ENCODE measurements at regions not wholly inside any gene's neighbourhood (a gene's known extent, or its start where the extent isn't known, plus 50 kb on each side); places are given as distances from the start of the nearest gene placed in this dataset.

DNA sequence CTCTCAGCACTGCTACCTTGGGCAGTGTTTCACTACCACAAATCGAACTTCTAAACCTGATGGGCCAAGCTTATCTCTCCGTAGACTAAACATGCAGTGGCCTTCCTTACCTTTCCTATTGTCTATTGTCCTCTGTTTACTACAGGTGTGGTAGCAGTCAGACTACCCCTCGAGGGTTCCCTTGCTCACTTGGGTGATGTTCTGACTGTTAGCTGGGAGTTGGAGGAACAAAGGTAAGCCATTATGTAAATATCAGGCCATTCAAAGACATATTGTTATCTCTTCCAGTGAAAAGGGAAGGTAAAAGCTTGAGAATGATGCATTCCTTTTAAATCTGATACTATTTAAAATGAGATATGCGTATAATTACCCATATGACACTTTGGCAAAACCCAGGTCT, 828.3 kb upstream of the EEF2KMT start:
- WGBS, 2 donors: 61 to 64% methylated on average over 4 of the region's 4 CpGs
- Histone ChIP-seq H3K9me3 (no peaks in the 10 kb centered on the region), H3K4me1 (no peaks in the 10 kb centered on the region), H3K4me3 (no peak overlapping the region), H3K36me3 (no peaks in the 10 kb centered on the region), H3K27me3 (no peaks in the 10 kb centered on the region), H3K27ac (no peak overlapping the region)
- ATAC-seq (ENCODE audit: low FRiP score in 2 of 2) (no peak), DNase-seq (no peak)
- TF ChIP-seq POLR2AphosphoS5 (IDR thresholded peaks at IDR 0.05) (no peak), EP300 (IDR thresholded peaks at IDR 0.05) (no peak)
- TF ChIP-seq, protein P1, sequence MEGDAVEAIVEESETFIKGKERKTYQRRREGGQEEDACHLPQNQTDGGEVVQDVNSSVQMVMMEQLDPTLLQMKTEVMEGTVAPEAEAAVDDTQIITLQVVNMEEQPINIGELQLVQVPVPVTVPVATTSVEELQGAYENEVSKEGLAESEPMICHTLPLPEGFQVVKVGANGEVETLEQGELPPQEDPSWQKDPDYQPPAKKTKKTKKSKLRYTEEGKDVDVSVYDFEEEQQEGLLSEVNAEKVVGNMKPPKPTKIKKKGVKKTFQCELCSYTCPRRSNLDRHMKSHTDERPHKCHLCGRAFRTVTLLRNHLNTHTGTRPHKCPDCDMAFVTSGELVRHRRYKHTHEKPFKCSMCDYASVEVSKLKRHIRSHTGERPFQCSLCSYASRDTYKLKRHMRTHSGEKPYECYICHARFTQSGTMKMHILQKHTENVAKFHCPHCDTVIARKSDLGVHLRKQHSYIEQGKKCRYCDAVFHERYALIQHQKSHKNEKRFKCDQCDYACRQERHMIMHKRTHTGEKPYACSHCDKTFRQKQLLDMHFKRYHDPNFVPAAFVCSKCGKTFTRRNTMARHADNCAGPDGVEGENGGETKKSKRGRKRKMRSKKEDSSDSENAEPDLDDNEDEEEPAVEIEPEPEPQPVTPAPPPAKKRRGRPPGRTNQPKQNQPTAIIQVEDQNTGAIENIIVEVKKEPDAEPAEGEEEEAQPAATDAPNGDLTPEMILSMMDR (IDR thresholded peaks at IDR 0.05): no peak

DNA sequence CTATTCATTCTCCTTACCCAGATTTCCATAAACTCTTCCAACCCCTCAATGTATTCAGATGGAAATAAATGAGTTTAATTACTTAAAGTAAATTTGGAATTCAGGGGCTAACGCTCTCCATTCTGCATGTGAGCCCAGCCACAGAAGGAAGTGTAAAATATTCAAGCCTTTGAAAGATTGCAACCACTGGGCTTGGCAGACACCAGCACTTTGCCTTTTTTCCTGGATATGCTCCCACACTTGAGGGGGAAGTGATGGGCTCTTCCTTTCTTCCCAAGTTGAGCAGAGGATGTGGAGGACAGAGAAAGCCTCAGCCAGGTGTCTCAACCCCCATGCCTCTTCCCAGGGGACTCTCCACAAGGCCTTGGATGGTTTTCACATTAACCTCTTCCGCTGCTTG, 825.1 kb upstream of the EEF2KMT start:
- WGBS, 2 donors: 69 to 88% methylated on average over 2 of the region's 2 CpGs

DNA sequence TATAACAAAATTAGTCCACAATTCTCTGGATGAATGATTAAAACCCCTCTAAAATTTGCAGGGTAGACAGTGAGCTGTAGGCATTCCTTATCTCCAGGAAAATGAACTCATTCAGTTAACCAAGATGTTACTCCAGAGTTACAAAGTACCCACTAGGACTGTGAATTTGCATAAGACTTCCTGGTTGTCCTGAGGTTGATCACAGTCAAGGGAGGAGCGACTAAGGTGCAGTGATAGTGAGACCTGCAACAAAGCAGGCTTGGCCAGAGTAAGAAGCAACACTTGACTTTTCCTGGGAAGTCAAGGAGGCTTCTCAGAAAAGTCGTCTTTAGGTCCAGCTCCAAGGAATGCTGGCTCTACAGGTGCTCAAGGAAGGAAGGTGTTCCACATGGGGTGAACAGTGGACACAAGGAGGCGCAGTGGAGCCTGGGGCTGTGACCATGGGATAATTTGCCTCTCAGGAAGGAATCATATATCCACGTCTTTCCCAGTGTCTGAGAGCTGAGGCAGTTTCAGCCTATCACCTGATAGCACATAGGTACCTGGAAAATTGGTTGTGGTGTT, 821.1 kb upstream of the EEF2KMT start:
- DNase-seq: no peak
- peaks cover 0 to 6% (median 0%) of the 10 kb centered on the region in 4 donors for H3K4me1 ChIP-seq
- peaks cover 0 to 4% (median 0%) of the 10 kb centered on the region in 4 donors for H3K9me3 ChIP-seq
- no peak overlapping the region for H3K4me3 ChIP-seq
- H3K27ac ChIP-seq: no peak overlapping the region
- H3K27me3 ChIP-seq: no peaks in the 10 kb centered on the region
- WGBS, 2 donors: 40 to 49% methylated on average over 4 of the region's 4 CpGs
- no peak for ATAC-seq (ENCODE audit: low FRiP score in 2 of 2)
- no peaks in the 10 kb centered on the region for H3K36me3 ChIP-seq
- TF ChIP-seq, protein P1 (IDR thresholded peaks at IDR 0.05): peak in 1 of 6 experiments; percentile 13
- TF ChIP-seq POLR2AphosphoS5 (IDR thresholded peaks at IDR 0.05) (no peak), EP300 (IDR thresholded peaks at IDR 0.05) (no peak), POLR2A (IDR thresholded peaks at IDR 0.05) (no peak)

More for the DNA sequence above, 825.1 kb upstream of the EEF2KMT start:
- TF ChIP-seq POLR2A (IDR thresholded peaks at IDR 0.05): no peak
- TF ChIP-seq, protein P1 (IDR thresholded peaks at IDR 0.05): no peak
- no peak for TF ChIP-seq POLR2AphosphoS5 (IDR thresholded peaks at IDR 0.05)
- no peak for TF ChIP-seq EP300 (IDR thresholded peaks at IDR 0.05)
- H3K36me3 ChIP-seq: no peaks in the 10 kb centered on the region
- H3K4me3 ChIP-seq: no peak overlapping the region
- no peaks in the 10 kb centered on the region for H3K4me1 ChIP-seq
- DNase-seq: no peak
- no peak overlapping the region for H3K27ac ChIP-seq
- no peaks in the 10 kb centered on the region for H3K27me3 ChIP-seq
- no peaks in the 10 kb centered on the region for H3K9me3 ChIP-seq
- ATAC-seq (ENCODE audit: low FRiP score in 2 of 2): no peak

DNA sequence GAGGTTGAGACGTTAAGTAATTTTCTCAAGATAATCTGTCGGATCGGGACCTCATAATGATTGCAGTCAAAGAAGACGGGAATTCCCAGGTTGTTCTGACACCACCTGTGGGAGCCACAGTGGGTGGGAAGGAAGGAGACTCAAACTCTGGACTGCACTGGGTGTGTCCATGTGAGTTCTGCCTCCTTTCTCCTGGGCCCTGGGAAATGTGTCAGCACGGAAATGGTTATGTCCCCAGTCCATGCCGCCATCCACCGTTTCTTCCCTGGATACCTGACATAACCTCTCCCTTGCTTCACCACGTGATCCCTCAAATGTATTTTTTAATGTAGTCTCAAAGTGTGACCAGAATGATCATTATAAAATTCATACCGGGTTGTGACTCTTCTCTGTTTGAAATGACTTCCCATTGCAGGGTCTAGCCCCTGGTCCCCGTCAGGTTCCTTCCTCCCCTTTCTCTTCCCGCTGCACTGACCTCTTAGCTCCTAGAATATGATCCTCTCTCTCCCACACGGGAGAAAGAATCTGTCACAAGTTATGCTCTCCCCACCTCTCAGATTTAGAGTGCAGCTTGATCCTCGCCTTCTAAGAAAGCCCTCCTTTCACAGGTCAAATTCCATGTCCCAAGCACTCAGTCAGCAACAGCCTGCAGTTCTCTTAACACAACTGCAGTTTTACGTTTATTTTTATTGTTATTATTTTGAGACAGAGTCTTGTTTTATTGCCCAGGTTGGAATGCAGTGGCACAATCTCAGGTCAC, 820.0 kb upstream of the EEF2KMT start:
- H3K4me3 ChIP-seq: no peak overlapping the region
- H3K27me3 ChIP-seq: no peaks in the 10 kb centered on the region
- ATAC-seq (ENCODE audit: low FRiP score in 2 of 2): no peak
- no peak overlapping the region for H3K27ac ChIP-seq
- no peak for DNase-seq
- H3K9me3 ChIP-seq: peaks cover 0 to 4% (median 0%) of the 10 kb centered on the region in 4 donors
- WGBS, 2 donors: 60 to 65% methylated on average over 14 of the region's 14 CpGs
- H3K36me3 ChIP-seq: no peaks in the 10 kb centered on the region
- peaks cover 0 to 6% (median 0%) of the 10 kb centered on the region in 4 donors for H3K4me1 ChIP-seq
- TF ChIP-seq, protein P1 (IDR thresholded peaks at IDR 0.05): no peak
- TF ChIP-seq POLR2AphosphoS5 (IDR thresholded peaks at IDR 0.05) (no peak), POLR2A (IDR thresholded peaks at IDR 0.05) (no peak), EP300 (IDR thresholded peaks at IDR 0.05) (no peak)
